GM12878 (cell line): ENCODE measurements at regions not wholly inside any gene's neighbourhood (a gene's known extent, or its start where the extent isn't known, plus 50 kb on each side); places are given as distances from the start of the nearest gene placed in this dataset.

Experiments used
- ATAC-seq: fragments of 200-7000 bp; cut with Tn5 transposase; 3 replicates; pipeline ENCODE4 v1.9.1; 2020; ENCODE audit warnings: mild to moderate bottlenecking, moderate library complexity
- BruUV-seq: library from RNA; stranded (reverse); fragments of 400-500 nt; replicated peaks from 2 replicates; lab custom pipeline; 2021; lab: Mats Ljungman, UMichigan
- CTCF ChIA-PET: fragments of 300-600 bp; sonication (Branson Sonifier 250); formaldehyde crosslinking; extraction: SDS; loops from one replicate; lab custom pipeline; 2021; ENCODE audit warnings: inconsistent platforms; lab: Yijun Ruan, JAX
- POLR2A ChIA-PET: fragments of 350-600 bp; formaldehyde crosslinking; extraction: SDS; loops from one replicate; lab custom pipeline; 2021; ENCODE audit warnings: inconsistent platforms; lab: Charles Lee
- RAD21 ChIA-PET: fragments of 300-600 bp; sonication (Branson Sonifier 250); formaldehyde crosslinking; loops from one replicate; lab custom pipeline; 2023; ENCODE audit warnings: antibody characterized with exemption; ENCODE audit not compliant: unreplicated experiment; lab: Charles Lee
- SMC1A ChIA-PET: fragments of 300-600 bp; sonication (Branson Sonifier 250); formaldehyde crosslinking; loops from one replicate; lab custom pipeline; 2023; ENCODE audit not compliant: unreplicated experiment, uncharacterized antibody; lab: Charles Lee
- DNase-seq: peaks from one replicate; pipeline ENCODE4 v3.0.0-alpha.2; 2011; ENCODE audit warnings: low read depth, low spot score
- FAIRE-seq: peaks from 3 replicates; lab custom pipeline; 2011; peaks lifted over from hg19 to GRCh38; lab: Jason Lieb, UNC
- H2AFZ ChIP-seq: 2 replicates; pipeline ENCODE4 v1.6.0; 2011; ENCODE audit warnings: low read depth, low read length, control low read depth; ENCODE audit not compliant: control insufficient read depth
- H3K27ac ChIP-seq: 2 replicates; pipeline ENCODE4 v1.5.1; 2011; ENCODE audit warnings: control low read depth; ENCODE audit not compliant: control insufficient read depth, insufficient read depth
- H3K27me3 ChIP-seq, 2 experiments: replicated peaks in 1 of 2; 2 replicates each; pipeline versions ENCODE4 v1.6.0 to v1.6.1; 2011; ENCODE audit warnings: low read length in 1 of 2; ENCODE audit not compliant: control insufficient read depth in 2 of 2, insufficient read depth in 2 of 2
- H3K36me3 ChIP-seq, 2 experiments: 2 replicates each; pipeline ENCODE4 v1.5.1; 2011; ENCODE audit warnings: low read length in 1 of 2; ENCODE audit not compliant: control insufficient read depth in 2 of 2, insufficient read depth in 2 of 2
- H3K4me1 ChIP-seq: 2 replicates; pipeline ENCODE4 v1.6.1; 2011; ENCODE audit warnings: mild to moderate bottlenecking, low read length, moderate library complexity, mixed read lengths; ENCODE audit not compliant: control insufficient read depth, insufficient read depth
- H3K4me2 ChIP-seq: 2 replicates; pipeline ENCODE4 v1.6.0; 2011; ENCODE audit warnings: control low read depth; ENCODE audit not compliant: control insufficient read depth, insufficient read depth
- H3K4me3 ChIP-seq: fragments of 200-600 bp; sonication (generic); 2 replicates; pipeline ENCODE4 v1.5.1; 2016
- H3K79me2 ChIP-seq: 2 replicates; pipeline ENCODE4 v1.6.0; 2011; ENCODE audit warnings: low read length; ENCODE audit not compliant: control insufficient read depth, insufficient read depth
- H3K9ac ChIP-seq: 2 replicates; pipeline ENCODE4 v1.8.0; 2011; ENCODE audit warnings: low read length, control low read depth, mixed read lengths; ENCODE audit not compliant: control insufficient read depth, insufficient read depth
- H3K9me3 ChIP-seq: replicated peaks from 3 replicates; pipeline ENCODE4 v1.5.1; 2011; ENCODE audit warnings: mild to moderate bottlenecking, low read length; ENCODE audit not compliant: control insufficient read depth, insufficient read depth
- H4K20me1 ChIP-seq: 2 replicates; pipeline ENCODE4 v1.6.0; 2011; ENCODE audit not compliant: control insufficient read depth, insufficient read depth
- ASH2L ChIP-seq: fragments of 300-600, 200-600 bp; sonication (generic); IDR thresholded peaks from 2 replicates; pipeline ENCODE4 v1.6.1; 2017; ENCODE audit warnings: low read depth, mild to moderate bottlenecking, borderline replicate concordance
- BHLHE40 ChIP-seq, 2 experiments: fragments of 450-650 bp in 1 of 2; IDR thresholded peaks; 2 replicates each; pipeline ENCODE4 v1.6.1; 2011 to 2017; ENCODE audit warnings: low read depth in 2 of 2, borderline replicate concordance in 1 of 2, improper control_type of control experiment in 1 of 2, low read length in 1 of 2, mild to moderate bottlenecking in 1 of 2
- FOS ChIP-seq: IDR thresholded peaks from 3 replicates; pipeline ENCODE4 v1.6.1; 2011; ENCODE audit warnings: borderline replicate concordance; ENCODE audit not compliant: insufficient read length; ENCODE audit errors: extremely low read depth
- HSF1 ChIP-seq: fragments of 150-350 bp; IDR thresholded peaks from 2 replicates; pipeline ENCODE4 v1.6.1; 2014; ENCODE audit warnings: mild to moderate bottlenecking, low read depth, low read length
- IRF4 ChIP-seq: IDR thresholded peaks from 2 replicates; pipeline ENCODE4 v1.6.1; 2011; ENCODE audit warnings: low read depth, low read length
- KLF5 ChIP-seq: fragments of 450-650 bp; IDR thresholded peaks from 2 replicates; pipeline ENCODE4 v1.6.1; 2014; ENCODE audit warnings: mild to moderate bottlenecking; ENCODE audit not compliant: partially characterized antibody
- NBN ChIP-seq: fragments of 450-650 bp; IDR thresholded peaks from 2 replicates; pipeline ENCODE4 v1.6.1; 2016
- NFYA ChIP-seq: IDR thresholded peaks from 2 replicates; pipeline ENCODE4 v1.6.1; 2011; ENCODE audit warnings: low read depth, mild to moderate bottlenecking, low read length, improper control_type of control experiment, borderline replicate concordance
- STAT1 ChIP-seq: fragments of 450-650 bp; conservative IDR thresholded peaks from 2 replicates; pipeline ENCODE4 v1.6.1; 2014; ENCODE audit warnings: antibody characterized with exemption, mild to moderate bottlenecking
- SUPT20H ChIP-seq: IDR thresholded peaks from 2 replicates; pipeline ENCODE4 v1.6.1; 2011; ENCODE audit warnings: low read depth, mild to moderate bottlenecking, low read length, moderate library complexity, borderline replicate concordance; ENCODE audit not compliant: control insufficient read depth
- TBL1XR1 ChIP-seq: IDR thresholded peaks from 2 replicates; pipeline ENCODE4 v1.6.1; 2012; ENCODE audit warnings: low read depth, low read length, improper control_type of control experiment
- USF1 ChIP-seq: IDR thresholded peaks from 2 replicates; pipeline ENCODE4 v1.6.1; 2011; ENCODE audit warnings: borderline replicate concordance, low read depth, mild to moderate bottlenecking, moderate library complexity, mixed read lengths, low read length; ENCODE audit not compliant: insufficient read depth; ENCODE audit errors: extremely low read length
- WRNIP1 ChIP-seq: IDR thresholded peaks from 2 replicates; pipeline ENCODE4 v1.6.1; 2011; ENCODE audit warnings: low read depth, low read length, improper control_type of control experiment, borderline replicate concordance
- YBX1 ChIP-seq: fragments of 450-650 bp; IDR thresholded peaks from 2 replicates; pipeline ENCODE4 v1.6.1; 2016; ENCODE audit warnings: antibody characterized with exemption
- ZSCAN29 ChIP-seq: fragments of 450-650 bp; IDR thresholded peaks from 2 replicates; pipeline ENCODE4 v1.6.1; 2017; ENCODE audit warnings: mild to moderate bottlenecking, moderate library complexity
- ZZZ3 ChIP-seq: IDR thresholded peaks from 2 replicates; pipeline ENCODE4 v1.6.1; 2011; ENCODE audit warnings: low read depth; ENCODE audit not compliant: control insufficient read depth, insufficient read length
- WGBS: methylation state at CpG from one replicate; pipeline ENCODE4 v1.1.6; 2016; ENCODE audit warnings: low lambda C conversion rate; ENCODE audit not compliant: insufficient replicate concordance, insufficient coverage; ENCODE audit errors: missing lambda C conversion rate; 5-methylcytosine and 5-hydroxymethylcytosine counted together
- in situ Hi-C: fragments of 300-500 bp; cut with MboI; formaldehyde crosslinking; loops from 9 replicates; pipeline ENCODE4 v1.14.3; 2018; ENCODE audit warnings: mixed read lengths
- intact Hi-C: fragments of 100-400 bp; cut with micrococcal nuclease; formaldehyde crosslinking; loops from one replicate; pipeline ENCODE4 v1.14.2; 2022; ENCODE audit not compliant: unreplicated experiment
- TF ChIP-seq, protein P1 (sequence below): fragments of 450-650 bp; IDR thresholded peaks from 2 replicates; pipeline ENCODE4 v1.6.1; 2017; ENCODE audit warnings: mild to moderate bottlenecking, low read depth, inconsistent platforms; ENCODE audit not compliant: poor library complexity, severe bottlenecking

GRCh38 chr5:121029536-121030245, 565.6 kb downstream of the PRR16 start (continued):
- TF ChIP-seq, protein P1, sequence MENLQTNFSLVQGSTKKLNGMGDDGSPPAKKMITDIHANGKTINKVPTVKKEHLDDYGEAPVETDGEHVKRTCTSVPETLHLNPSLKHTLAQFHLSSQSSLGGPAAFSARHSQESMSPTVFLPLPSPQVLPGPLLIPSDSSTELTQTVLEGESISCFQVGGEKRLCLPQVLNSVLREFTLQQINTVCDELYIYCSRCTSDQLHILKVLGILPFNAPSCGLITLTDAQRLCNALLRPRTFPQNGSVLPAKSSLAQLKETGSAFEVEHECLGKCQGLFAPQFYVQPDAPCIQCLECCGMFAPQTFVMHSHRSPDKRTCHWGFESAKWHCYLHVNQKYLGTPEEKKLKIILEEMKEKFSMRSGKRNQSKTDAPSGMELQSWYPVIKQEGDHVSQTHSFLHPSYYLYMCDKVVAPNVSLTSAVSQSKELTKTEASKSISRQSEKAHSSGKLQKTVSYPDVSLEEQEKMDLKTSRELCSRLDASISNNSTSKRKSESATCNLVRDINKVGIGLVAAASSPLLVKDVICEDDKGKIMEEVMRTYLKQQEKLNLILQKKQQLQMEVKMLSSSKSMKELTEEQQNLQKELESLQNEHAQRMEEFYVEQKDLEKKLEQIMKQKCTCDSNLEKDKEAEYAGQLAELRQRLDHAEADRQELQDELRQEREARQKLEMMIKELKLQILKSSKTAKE = no peak
- no peak for TF ChIP-seq NBN
- TF ChIP-seq WRNIP1 = no peak
- TF ChIP-seq SUPT20H = no peak
- no peak for TF ChIP-seq ZSCAN29
- TF ChIP-seq YBX1 = no peak
- TF ChIP-seq IRF4 = no peak
- no peak for TF ChIP-seq TBL1XR1
- no peak for TF ChIP-seq KLF5
- no peak for TF ChIP-seq HSF1

GRCh38 chr5:121031491-121031890, 567.4 kb downstream of the PRR16 start:
- ChIA-PET POLR2A (no interaction called here), CTCF (no interaction called here), RAD21 (no interaction called here), SMC1A (interaction anchor here (0.6 kb wide), 1 partner anchor 1890 kb away, joined by 3 read pairs; no protein-coding TSS in a partner anchor)
- BruUV-seq = no TSS peak
- no peaks in the 10 kb centered on the region for H3K4me1 ChIP-seq
- H3K9me3 ChIP-seq = no peaks in the 10 kb centered on the region
- no peak for FAIRE-seq
- in situ Hi-C loops = no loop called here
- DNase-seq = no peak
- 70% methylated on average over 3 of the region's 3 CpGs for WGBS
- no peak overlapping the region for H3K4me3 ChIP-seq
- H3K27me3 ChIP-seq = no peaks in the 10 kb centered on the region
- H4K20me1 ChIP-seq = no peaks in the 10 kb centered on the region
- H3K9ac ChIP-seq = no peak overlapping the region
- no peak overlapping the region for H2AFZ ChIP-seq
- no peaks in the 10 kb centered on the region for H3K79me2 ChIP-seq
- no peak overlapping the region for H3K27ac ChIP-seq
- intact Hi-C loops = no loop called here
- no peaks in the 10 kb centered on the region for H3K36me3 ChIP-seq
- H3K4me2 ChIP-seq = no peak overlapping the region
- no peak for ATAC-seq
- TF ChIP-seq NFYA = no peak
- TF ChIP-seq STAT1 = no peak
- TF ChIP-seq ZZZ3 = no peak
- no peak for TF ChIP-seq ASH2L
- TF ChIP-seq USF1 = no peak
- no peak for TF ChIP-seq BHLHE40 (IDR thresholded peaks at IDR 0.05; ENCODE audit: borderline replicate concordance in 1 of 2, low read depth in 2 of 2, low read length in 1 of 2)
- no peak for TF ChIP-seq FOS
